ENCODE measurements at regions not wholly inside any gene's neighbourhood (a gene's known extent, or its start where the extent isn't known, plus 50 kb on each side); places are given as distances from the start of the nearest gene placed in this dataset.
"Not testable (repeated sequence)": the region's sequence is repeated elsewhere in the genome, so short reads cannot be mapped to it uniquely, and the experiment has no call there.

GRCh38 chr10:47711428-47711827 is 52.0 kb downstream of the SYT15B start:
- not testable (repeated sequence) for H4K91ac ChIP-seq (ENCODE audit: insufficient read length, low read depth, low read length); H4K20me1 ChIP-seq (ENCODE audit: control insufficient read depth, insufficient read depth, insufficient read length); H2BK120ac ChIP-seq (ENCODE audit: low read depth, low read length, poor library complexity, severe bottlenecking); H2BK12ac ChIP-seq (ENCODE audit: insufficient read length, low read depth, low read length); H2BK20ac ChIP-seq (ENCODE audit: low read depth, low read length, poor library complexity, severe bottlenecking); H3K79me1 ChIP-seq (ENCODE audit: insufficient read depth, low read depth, low read length, poor library complexity, severe bottlenecking); H3K9me3 ChIP-seq (ENCODE audit: control insufficient read depth, low read depth, low read length); H3K4me1 Mint-ChIP-seq; H3K27me3 Mint-ChIP-seq (ENCODE audit: low read depth); H2AFZ ChIP-seq (ENCODE audit: low read length); H3K9ac ChIP-seq (ENCODE audit: extremely low read depth, insufficient read length, low read length); H3T11ph ChIP-seq (ENCODE audit: low read length); H3K23me2 ChIP-seq (ENCODE audit: insufficient read length, low read depth, low read length, poor library complexity, severe bottlenecking); H3K14ac ChIP-seq (ENCODE audit: insufficient read depth, low read length); H3K4me2 ChIP-seq (ENCODE audit: insufficient read depth, insufficient read length, low read length); H3K36me3 Mint-ChIP-seq (ENCODE audit: insufficient read depth in 1 of 3, low read depth in 3 of 3); H3K27ac ChIP-seq (ENCODE audit: insufficient read length, low read depth, low read length); H3K56ac ChIP-seq (ENCODE audit: insufficient read length, low read depth, low read length); H4K8ac ChIP-seq (replicated peaks; ENCODE audit: insufficient read length, low read depth, low read length); H3K79me2 ChIP-seq (ENCODE audit: insufficient read depth, low read length); H3K4ac ChIP-seq (ENCODE audit: low read depth, low read length); H2AK5ac ChIP-seq (ENCODE audit: insufficient read length, low read length); H2BK5ac ChIP-seq (ENCODE audit: insufficient read length, low read length); H3K27ac Mint-ChIP-seq; H3K9me3 Mint-ChIP-seq; H3K27me3 ChIP-seq (ENCODE audit: insufficient read depth, low read length); H3K18ac ChIP-seq (ENCODE audit: insufficient read length, low read depth, low read length); DNase-seq; H4K5ac ChIP-seq (ENCODE audit: insufficient read length, low read depth, low read length); H3K4me1 ChIP-seq (ENCODE audit: insufficient read depth, low read length); H3K4me3 Mint-ChIP-seq; H3K23ac ChIP-seq (ENCODE audit: insufficient read length, low read depth, low read length); H2BK15ac ChIP-seq (ENCODE audit: low read depth, low read length)

DNA sequence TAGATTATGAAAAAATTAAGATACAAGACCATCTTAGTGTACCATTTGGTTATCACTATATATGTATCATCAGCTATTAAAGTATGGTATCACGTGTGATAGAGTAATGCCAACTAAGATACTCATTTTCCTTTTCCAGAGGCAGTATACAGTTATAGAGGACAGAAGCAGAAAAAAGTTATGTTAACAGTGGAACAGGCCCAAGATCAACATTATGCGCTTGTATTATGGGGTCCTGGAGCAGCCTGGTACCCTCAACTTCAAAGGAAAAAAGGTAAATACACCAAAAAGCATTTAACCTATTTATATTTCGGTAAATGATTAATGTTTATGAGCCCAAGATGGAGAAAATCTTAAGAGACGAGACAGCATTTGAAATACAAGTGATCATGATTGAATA is 52.9 kb downstream of the SYT15B start:
- H3T11ph ChIP-seq (ENCODE audit: low read length); H3K27ac ChIP-seq (ENCODE audit: insufficient read length, low read depth, low read length); H3K27ac Mint-ChIP-seq; H4K91ac ChIP-seq (ENCODE audit: insufficient read length, low read depth, low read length); H3K23ac ChIP-seq (ENCODE audit: insufficient read length, low read depth, low read length); H3K4me1 Mint-ChIP-seq; H4K20me1 ChIP-seq (ENCODE audit: control insufficient read depth, insufficient read depth, insufficient read length); H2AK5ac ChIP-seq (ENCODE audit: insufficient read length, low read length); H4K8ac ChIP-seq (replicated peaks; ENCODE audit: insufficient read length, low read depth, low read length); H3K18ac ChIP-seq (ENCODE audit: insufficient read length, low read depth, low read length); H3K23me2 ChIP-seq (ENCODE audit: insufficient read length, low read depth, low read length, poor library complexity, severe bottlenecking); H3K4me3 Mint-ChIP-seq; H3K36me3 Mint-ChIP-seq (ENCODE audit: insufficient read depth in 1 of 3, low read depth in 3 of 3); H3K4me1 ChIP-seq (ENCODE audit: insufficient read depth, low read length); H2AFZ ChIP-seq (ENCODE audit: low read length); H3K27me3 ChIP-seq (ENCODE audit: insufficient read depth, low read length); H3K79me2 ChIP-seq (ENCODE audit: insufficient read depth, low read length); H3K4ac ChIP-seq (ENCODE audit: low read depth, low read length); DNase-seq; H2BK20ac ChIP-seq (ENCODE audit: low read depth, low read length, poor library complexity, severe bottlenecking); H3K56ac ChIP-seq (ENCODE audit: insufficient read length, low read depth, low read length); H3K79me1 ChIP-seq (ENCODE audit: insufficient read depth, low read depth, low read length, poor library complexity, severe bottlenecking); H3K27me3 Mint-ChIP-seq (ENCODE audit: low read depth); H2BK15ac ChIP-seq (ENCODE audit: low read depth, low read length); H3K9ac ChIP-seq (ENCODE audit: extremely low read depth, insufficient read length, low read length); H3K9me3 ChIP-seq (ENCODE audit: control insufficient read depth, low read depth, low read length); H3K14ac ChIP-seq (ENCODE audit: insufficient read depth, low read length); H2BK12ac ChIP-seq (ENCODE audit: insufficient read length, low read depth, low read length); H2BK120ac ChIP-seq (ENCODE audit: low read depth, low read length, poor library complexity, severe bottlenecking); H4K5ac ChIP-seq (ENCODE audit: insufficient read length, low read depth, low read length); H2BK5ac ChIP-seq (ENCODE audit: insufficient read length, low read length); H3K4me2 ChIP-seq (ENCODE audit: insufficient read depth, insufficient read length, low read length); H3K9me3 Mint-ChIP-seq: not testable (repeated sequence)
- no CpG with 5 or more reads among the region's 4 CpGs for WGBS (ENCODE audit: extremely low coverage, insufficient read length, low lambda C conversion rate)

Measured in H9 (cell line).